Fibroblast of skin of scalp (primary cell): ENCODE measurements at regions not wholly inside any gene's neighbourhood (a gene's known extent, or its start where the extent isn't known, plus 50 kb on each side); places are given as distances from the start of the nearest gene placed in this dataset.

Source experiments
- DNase-seq: peaks from one replicate; pipeline ENCODE4 v3.0.0-alpha.2; 2013

DNA sequence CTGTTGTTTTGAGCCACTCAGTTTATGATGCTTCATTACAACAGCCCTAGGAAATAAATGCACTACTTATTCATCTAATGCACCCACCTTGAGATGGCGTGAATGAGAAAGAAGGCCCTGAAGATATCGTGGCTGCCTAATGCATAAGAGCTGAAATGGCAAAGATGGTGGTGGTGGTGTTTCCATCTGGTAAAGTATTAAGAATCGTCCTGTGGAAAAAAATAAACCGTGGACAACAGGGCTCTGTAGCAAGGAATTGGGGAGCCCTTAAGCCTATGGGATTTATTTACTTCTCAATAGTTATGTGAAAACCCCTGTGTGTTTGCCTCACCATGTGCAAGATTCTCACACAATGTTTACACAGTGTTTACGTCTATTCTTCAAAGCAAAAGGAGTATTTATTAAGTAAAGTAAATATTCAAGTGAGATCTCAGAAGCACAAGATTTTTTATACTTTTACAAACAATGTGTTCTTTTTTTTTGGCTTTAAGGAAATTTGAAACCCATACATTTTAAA, 1555.2 kb upstream of the FLRT2 start:
- no peak for DNase-seq

- DNase-seq = no peak
Measured at GRCh38 chr14:83975435-83975834, 1554.5 kb upstream of the FLRT2 start.

DNA sequence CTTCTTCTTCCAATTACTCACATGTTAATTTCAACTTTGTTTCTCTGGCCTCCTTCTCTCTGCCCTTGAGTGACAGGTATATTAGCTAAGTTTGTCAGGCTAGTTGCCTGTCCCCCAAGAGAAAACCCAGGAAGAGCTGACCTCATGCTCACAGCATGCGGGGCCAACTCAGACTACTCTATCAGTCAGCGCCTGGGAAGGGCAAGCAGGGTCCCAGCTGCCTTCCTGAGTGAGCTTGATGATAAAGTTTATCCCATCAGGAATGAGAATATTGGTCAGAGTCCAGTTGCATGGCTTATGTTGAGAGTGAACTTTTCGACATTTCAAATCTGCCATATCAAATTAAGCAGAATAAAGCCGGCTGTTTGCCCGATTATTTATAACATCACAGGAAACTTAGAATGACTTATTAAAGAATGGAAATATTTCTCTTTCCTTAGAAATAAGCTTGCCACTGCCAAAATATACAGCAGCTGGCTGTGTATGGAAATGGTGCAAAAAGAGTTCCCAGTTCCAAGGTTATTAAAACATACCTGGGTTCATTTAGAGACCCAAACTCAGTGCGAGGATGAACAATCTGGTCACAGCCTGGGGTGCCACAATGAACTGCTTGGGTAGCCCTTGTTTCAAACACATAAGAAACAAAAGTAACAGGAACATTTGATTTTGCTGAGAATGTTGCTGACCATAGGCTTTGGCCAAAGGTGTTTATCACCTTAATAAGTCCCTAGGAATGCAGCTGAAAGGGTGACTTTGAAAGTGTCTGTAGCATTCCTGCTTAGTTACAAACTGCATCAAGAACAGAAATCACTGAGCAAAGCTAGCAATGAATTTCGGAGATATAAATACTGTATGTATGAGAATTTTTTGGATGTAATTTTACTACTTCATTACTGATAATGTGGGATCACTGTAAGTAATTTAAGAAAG, 1553.8 kb upstream of the FLRT2 start:
- DNase-seq = peak; percentile 46

DNA sequence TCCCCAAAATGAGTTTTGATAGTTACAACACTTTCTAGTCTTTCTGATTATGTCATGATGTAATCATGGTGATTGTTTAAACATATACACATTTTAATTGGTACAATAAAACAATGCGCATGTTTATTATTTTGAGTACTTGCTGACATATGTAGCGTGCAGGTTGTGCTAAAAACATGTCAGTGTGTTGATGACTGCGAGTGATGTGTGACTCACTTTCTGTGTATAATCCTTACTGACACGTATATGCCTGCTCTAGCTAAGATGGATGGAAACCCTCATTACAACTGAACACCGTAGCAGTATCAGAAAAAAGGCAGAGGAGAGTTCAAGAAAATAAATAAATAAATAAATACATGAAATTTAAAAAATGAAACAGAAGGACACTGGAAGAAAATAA, 1552.4 kb upstream of the FLRT2 start:
- no peak for DNase-seq

DNA sequence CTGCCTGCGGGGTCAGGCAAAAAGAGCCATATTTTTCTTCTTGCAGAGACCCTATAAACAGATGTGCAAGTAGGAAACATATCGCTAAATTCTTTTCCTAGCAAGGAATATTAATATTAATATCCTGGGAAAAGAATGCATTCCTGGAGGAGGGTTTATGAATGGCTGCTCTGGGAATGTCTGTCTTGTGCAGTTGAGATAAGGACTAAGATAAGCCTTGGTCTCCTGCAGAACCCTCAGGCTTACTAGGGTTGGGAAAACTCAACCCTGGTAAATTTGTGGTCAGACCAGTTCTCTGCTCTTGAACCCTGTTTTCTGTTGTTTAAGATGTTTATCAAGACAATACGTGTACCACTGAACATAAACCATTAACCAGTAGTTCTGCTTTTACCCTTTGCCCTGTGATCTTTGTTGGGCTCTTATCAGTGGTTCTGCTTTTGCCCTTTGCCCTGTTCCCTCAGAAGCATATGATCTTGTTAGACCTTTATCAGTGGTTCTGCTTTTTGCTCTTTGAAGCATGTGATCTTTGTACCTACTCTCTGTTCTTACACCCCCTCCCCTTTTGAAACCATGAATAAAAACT, 1548.2 kb upstream of the FLRT2 start:
- DNase-seq = peak; percentile 12

DNA sequence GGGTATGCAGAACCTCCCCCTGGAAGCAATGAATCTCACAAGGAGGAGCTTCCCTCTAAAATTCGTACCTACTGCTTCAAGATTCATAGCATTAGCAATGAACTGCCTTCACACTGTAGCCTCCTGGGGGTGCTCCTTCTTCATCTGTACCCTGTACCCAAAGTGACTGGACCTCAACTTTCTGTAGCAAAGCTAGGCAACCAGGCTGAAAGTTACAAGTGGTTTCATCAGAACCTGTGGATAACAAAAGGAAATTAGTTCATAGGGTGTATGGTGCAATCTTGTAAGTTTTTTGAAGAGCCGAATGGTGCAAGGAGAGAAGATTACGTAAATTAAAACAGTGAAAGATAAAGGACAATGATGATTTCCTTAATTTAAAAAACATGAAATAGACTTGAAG, 1541.7 kb upstream of the FLRT2 start:
- DNase-seq = peak; percentile 49

- no peak for DNase-seq
Measured at GRCh38 chr14:83991666-83992065, 1538.3 kb upstream of the FLRT2 start.

GRCh38 chr14:83992857-83993256, 1537.1 kb upstream of the FLRT2 start:
- DNase-seq = peak; percentile 29

GRCh38 chr14:83993545-83993944, 1536.4 kb upstream of the FLRT2 start:
- DNase-seq = no peak

DNA sequence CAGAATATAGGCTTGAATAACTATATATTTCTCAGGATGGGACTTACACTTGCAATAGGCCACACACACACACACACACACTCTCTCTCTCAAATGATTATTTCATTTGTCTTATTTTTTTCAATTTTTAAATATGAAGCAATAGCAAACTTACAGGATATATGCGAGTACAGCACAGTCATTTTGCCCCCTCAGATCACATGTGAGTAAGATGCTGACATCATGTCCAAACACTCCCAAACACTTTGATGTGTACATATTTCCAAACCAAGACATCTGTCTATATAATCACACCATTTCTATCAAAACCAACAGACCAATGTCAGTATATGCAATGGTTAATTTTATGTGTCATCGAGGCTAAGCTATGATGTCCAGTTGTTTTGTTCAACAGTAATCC, 1535.9 kb upstream of the FLRT2 start:
- peak; percentile 72 for DNase-seq

- DNase-seq = no peak
Measured at GRCh38 chr14:84001023-84001422, 1528.9 kb upstream of the FLRT2 start.

GRCh38 chr14:84003346-84003745, 1526.6 kb upstream of the FLRT2 start:
- DNase-seq = no peak

GRCh38 chr14:84006643-84007155, 1523.2 kb upstream of the FLRT2 start:
- peak; percentile 18 for DNase-seq

DNA sequence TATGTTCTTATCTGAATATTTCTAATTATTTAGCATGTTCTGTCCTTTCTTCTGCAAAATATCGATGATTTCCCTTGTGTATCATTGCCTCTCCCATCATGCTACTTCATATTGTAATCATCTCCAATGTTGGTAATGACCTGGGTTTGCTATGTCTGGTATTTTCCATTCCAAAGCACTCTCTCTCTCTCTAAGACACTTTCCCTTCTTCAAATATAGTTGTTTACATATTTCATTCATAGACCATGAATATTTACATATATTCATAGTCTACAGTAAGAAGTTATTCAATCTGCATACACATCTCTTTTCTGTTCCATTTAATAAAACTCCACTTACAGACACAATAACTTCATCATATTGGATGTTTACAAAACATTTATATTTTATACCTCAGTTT, 1516.5 kb upstream of the FLRT2 start:
- no peak for DNase-seq

GRCh38 chr14:84017495-84017894, 1512.4 kb upstream of the FLRT2 start:
- DNase-seq = no peak

DNA sequence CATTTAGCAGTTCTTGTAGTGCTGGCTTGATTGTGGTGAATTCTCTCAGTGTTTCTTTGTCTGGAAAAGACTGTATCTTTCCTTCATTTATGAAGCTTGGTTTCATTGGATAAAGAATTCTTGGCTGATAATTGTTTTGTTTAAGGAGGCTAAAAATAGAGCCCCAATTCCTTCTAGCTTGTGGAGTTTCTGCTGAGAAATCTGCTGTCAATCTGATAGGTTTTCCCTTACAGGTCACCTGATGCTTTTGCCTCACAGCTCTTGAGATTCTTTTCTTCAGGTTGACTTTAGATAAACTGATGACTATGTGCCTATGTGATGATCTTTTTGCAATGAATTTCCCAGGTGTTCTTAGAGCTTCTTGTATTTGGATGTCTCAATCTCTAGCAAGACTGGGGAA, 1508.5 kb upstream of the FLRT2 start:
- no peak for DNase-seq

DNA sequence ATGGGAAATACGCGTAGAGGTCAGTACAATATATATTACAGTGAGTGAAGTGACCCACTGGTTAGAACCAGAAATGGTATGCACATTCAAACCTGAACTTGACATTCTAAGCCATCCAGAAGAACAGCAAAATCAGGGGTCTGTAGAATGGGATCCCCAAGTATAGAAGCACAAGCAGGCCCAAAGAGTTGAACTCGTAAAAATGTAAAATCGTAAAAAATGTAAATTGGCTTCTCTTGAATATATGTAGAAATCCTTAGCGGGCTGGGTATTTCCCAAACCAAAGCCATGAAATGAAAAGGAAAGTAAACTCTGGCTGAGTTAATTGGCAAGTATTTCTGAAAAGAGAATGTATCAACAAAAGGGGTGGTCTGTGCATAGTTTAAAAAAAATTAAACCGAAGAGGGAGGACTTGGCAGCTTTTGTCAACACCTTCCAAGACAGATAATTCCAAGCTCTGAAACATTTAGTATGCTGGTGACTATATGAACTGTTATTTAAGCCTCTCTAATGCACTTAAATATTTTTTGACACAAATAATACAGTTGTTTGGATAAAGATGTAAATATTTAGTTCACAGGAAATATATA, 1505.6 kb upstream of the FLRT2 start:
- DNase-seq = no peak

GRCh38 chr14:84025106-84026012, 1504.6 kb upstream of the FLRT2 start:
- no peak for DNase-seq

DNA sequence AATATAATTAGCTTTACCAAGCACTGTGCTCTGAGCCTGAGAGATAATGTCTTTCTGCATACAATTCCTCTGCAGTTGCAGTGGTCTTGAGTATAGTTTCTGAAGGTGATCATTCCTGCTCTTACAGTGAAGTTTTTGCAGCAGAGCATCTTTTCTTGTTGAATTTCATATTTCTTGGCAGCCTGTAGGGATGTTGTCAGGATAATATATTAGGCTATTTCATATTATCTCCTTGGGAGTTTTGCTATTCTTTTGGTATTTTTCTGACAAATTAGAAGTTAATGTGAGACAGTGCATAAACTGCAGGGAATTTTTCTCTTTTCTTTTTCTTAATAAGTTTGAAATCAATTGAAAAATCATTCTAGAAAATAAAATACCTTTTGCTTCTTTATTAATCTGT, 1502.6 kb upstream of the FLRT2 start:
- no peak for DNase-seq

GRCh38 chr14:84028080-84028604, 1501.8 kb upstream of the FLRT2 start:
- no peak for DNase-seq

DNA sequence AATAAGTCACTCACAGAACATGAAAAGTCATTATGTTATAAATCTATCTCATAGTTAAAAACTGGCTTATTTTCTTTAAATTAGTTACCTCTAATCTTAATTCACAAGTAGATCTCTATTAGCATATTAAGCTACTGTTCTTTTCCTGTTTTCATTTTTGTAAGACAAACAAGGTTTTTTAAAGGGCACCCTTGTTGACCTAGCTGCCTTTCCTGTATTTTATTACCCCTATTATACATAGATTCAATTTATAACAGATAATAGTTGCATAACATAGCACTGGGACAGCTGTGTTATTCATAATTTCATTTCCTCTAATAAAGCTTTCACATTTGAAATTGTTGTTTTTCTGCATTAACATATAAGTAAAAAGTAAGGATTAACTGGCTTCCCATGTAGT, 1500.7 kb upstream of the FLRT2 start:
- DNase-seq = no peak

DNA sequence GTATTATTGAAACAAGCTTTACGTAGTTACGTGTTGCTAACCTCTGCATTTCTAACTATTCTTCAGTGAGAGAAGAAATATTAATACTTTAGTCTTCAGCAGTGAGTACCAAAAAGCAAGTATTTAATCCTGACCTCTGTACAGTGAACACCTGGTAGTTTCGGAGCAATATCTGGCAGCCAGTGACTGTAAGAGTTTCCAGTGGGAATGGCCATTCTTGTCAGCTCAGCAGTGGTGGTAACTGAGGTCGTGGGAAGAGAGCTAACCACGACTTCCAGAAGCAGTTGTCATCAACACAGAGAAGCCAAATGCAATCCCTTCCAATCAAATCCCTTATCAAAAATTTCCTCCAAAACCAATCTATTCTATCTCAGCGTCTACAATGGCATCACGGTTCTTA, 1500.2 kb upstream of the FLRT2 start:
- no peak for DNase-seq
